HG03097 (cell line): ENCODE measurements at regions not wholly inside any gene's neighbourhood (a gene's known extent, or its start where the extent isn't known, plus 50 kb on each side); places are given as distances from the start of the nearest gene placed in this dataset.

Experiments used
- ATAC-seq: cut with Tn5 transposase; IDR thresholded peaks from one replicate; pipeline ENCODE4 v1.9.1; 2021; ENCODE audit not compliant: unreplicated experiment, low FRiP score

- no peak for ATAC-seq
Observed at GRCh38 chr3:117059067-117059955, 349.7 kb downstream of the TUSC7 start.

- no peak for ATAC-seq
Observed at GRCh38 chr3:117059956-117060270, 350.3 kb downstream of the TUSC7 start.

GRCh38 chr3:117063930-117064329 is 354.4 kb downstream of the TUSC7 start:
- ATAC-seq: no peak

GRCh38 chr3:117068301-117068700 is 358.7 kb downstream of the TUSC7 start:
- no peak for ATAC-seq

GRCh38 chr3:117074826-117075225 is 365.2 kb downstream of the TUSC7 start:
- no peak for ATAC-seq

- no peak for ATAC-seq
Observed at GRCh38 chr3:117079997-117080396, 370.4 kb downstream of the TUSC7 start.

GRCh38 chr3:117080872-117081271 is 371.3 kb downstream of the TUSC7 start:
- ATAC-seq: no peak

- no peak for ATAC-seq
Observed at GRCh38 chr3:117084277-117084676, 374.7 kb downstream of the TUSC7 start.

- ATAC-seq: no peak
Observed at GRCh38 chr3:117084739-117085270, 375.2 kb downstream of the TUSC7 start.

GRCh38 chr3:117091676-117092075 is 382.1 kb downstream of the TUSC7 start:
- no peak for ATAC-seq

- no peak for ATAC-seq
Observed at GRCh38 chr3:117096549-117096948, 387.0 kb downstream of the TUSC7 start.

- no peak for ATAC-seq
Observed at GRCh38 chr3:117097351-117097750, 387.8 kb downstream of the TUSC7 start.

- no peak for ATAC-seq
Observed at GRCh38 chr3:117101697-117102096, 392.1 kb downstream of the TUSC7 start.

- ATAC-seq: no peak
Observed at GRCh38 chr3:117102426-117102825, 392.8 kb downstream of the TUSC7 start.

- ATAC-seq: no peak
Observed at GRCh38 chr3:117103675-117104074, 394.1 kb downstream of the TUSC7 start.

- ATAC-seq: no peak
Observed at GRCh38 chr3:117104381-117104780, 394.8 kb downstream of the TUSC7 start.

- no peak for ATAC-seq
Observed at GRCh38 chr3:117104792-117105191, 395.2 kb downstream of the TUSC7 start.

GRCh38 chr3:117105686-117106085 is 396.1 kb downstream of the TUSC7 start:
- ATAC-seq: no peak

GRCh38 chr3:117106396-117106795 is 396.8 kb downstream of the TUSC7 start:
- ATAC-seq: no peak

- no peak for ATAC-seq
Observed at GRCh38 chr3:117107946-117108345, 398.4 kb downstream of the TUSC7 start.

GRCh38 chr3:117109178-117109577 is 399.6 kb downstream of the TUSC7 start:
- no peak for ATAC-seq

GRCh38 chr3:117114517-117115265 is 405.1 kb downstream of the TUSC7 start:
- ATAC-seq: no peak
